Body of pancreas (tissue), 4 donors: ENCODE measurements at regions not wholly inside any gene's neighbourhood (a gene's known extent, or its start where the extent isn't known, plus 50 kb on each side); places are given as distances from the start of the nearest gene placed in this dataset.
"Not testable (repeated sequence)": the region's sequence is repeated elsewhere in the genome, so short reads cannot be mapped to it uniquely, and the experiment has no call there.

Experiments used
- POLR2A ChIP-seq, 3 donors: fragments of 450-650 bp; IDR thresholded peaks; one replicate each; pipeline ENCODE4 v1.6.1; 2016; ENCODE audit warnings: antibody characterized with exemption in 3 of 3, mild to moderate bottlenecking in 2 of 3
- TF ChIP-seq, protein P1 (sequence below), 7 experiments: fragments of 450-650 bp in 4 of 7; fragments of 200-600 bp in 3 of 7; sonication (generic) in 3 of 7; IDR thresholded peaks; one replicate each; pipeline ENCODE4 v1.5.1; 2016 to 2019; ENCODE audit warnings: antibody characterized with exemption in 7 of 7

DNA sequence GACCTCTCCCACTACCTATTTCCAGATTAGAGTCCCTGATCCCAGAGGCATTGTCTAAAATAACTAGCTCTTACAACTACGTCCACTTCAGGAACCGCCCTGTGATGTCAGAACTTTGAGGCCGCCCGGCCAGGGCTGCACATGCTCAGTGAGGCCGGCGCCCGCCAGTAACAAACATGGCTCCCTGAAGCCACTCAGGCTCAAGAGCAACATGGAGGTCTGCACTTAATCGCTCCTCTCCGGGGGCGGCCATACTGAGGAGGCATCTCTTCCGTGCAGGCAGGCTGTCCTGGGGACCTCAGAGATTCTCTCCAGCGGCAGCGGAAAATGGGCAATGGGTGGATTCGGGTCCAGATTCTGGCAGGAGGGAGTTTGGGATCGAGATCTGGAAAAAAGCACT, 385.1 kb downstream of the SPATA31A6 start:
- TF ChIP-seq, protein P1, sequence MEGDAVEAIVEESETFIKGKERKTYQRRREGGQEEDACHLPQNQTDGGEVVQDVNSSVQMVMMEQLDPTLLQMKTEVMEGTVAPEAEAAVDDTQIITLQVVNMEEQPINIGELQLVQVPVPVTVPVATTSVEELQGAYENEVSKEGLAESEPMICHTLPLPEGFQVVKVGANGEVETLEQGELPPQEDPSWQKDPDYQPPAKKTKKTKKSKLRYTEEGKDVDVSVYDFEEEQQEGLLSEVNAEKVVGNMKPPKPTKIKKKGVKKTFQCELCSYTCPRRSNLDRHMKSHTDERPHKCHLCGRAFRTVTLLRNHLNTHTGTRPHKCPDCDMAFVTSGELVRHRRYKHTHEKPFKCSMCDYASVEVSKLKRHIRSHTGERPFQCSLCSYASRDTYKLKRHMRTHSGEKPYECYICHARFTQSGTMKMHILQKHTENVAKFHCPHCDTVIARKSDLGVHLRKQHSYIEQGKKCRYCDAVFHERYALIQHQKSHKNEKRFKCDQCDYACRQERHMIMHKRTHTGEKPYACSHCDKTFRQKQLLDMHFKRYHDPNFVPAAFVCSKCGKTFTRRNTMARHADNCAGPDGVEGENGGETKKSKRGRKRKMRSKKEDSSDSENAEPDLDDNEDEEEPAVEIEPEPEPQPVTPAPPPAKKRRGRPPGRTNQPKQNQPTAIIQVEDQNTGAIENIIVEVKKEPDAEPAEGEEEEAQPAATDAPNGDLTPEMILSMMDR (IDR thresholded peaks at IDR 0.05) = not testable (repeated sequence)
- TF ChIP-seq POLR2A (IDR thresholded peaks at IDR 0.05) = not testable (repeated sequence)
